SK-N-SH treated with all-trans-retinoic acid at 6 μM for 48 hours (cell line): ENCODE measurements at regions not wholly inside any gene's neighbourhood (a gene's known extent, or its start where the extent isn't known, plus 50 kb on each side); places are given as distances from the start of the nearest gene placed in this dataset.

Source experiments
- BACH2 ChIP-seq: fragments of 250-450 bp; sonication (Bioruptor Pico); IDR thresholded peaks from 2 replicates; pipeline ENCODE4 v1.9.0; 2021; ENCODE audit warnings: mild to moderate bottlenecking, borderline replicate concordance
- ESRRG ChIP-seq: fragments of 250-450 bp; sonication (Bioruptor Pico); IDR thresholded peaks from 2 replicates; pipeline ENCODE4 v1.6.1; 2021; ENCODE audit warnings: mild to moderate bottlenecking
- GLIS3 ChIP-seq: fragments of 250-450 bp; sonication (Bioruptor Pico); IDR thresholded peaks from 2 replicates; pipeline ENCODE4 v1.5.0; 2020; ENCODE audit warnings: mild to moderate bottlenecking, moderate library complexity
- PPARA ChIP-seq: fragments of 250-450 bp; sonication (Bioruptor Pico); IDR thresholded peaks from 2 replicates; pipeline ENCODE4 v1.5.0; 2020; ENCODE audit warnings: mild to moderate bottlenecking, borderline replicate concordance
- RARB ChIP-seq: fragments of 250-450 bp; sonication (Bioruptor Pico); IDR thresholded peaks from 2 replicates; pipeline ENCODE4 v1.8.0; 2021; ENCODE audit warnings: mild to moderate bottlenecking, moderate library complexity
- TCF4 ChIP-seq: fragments of 250-450 bp; sonication (Bioruptor Pico); IDR thresholded peaks from 2 replicates; pipeline ENCODE4 v1.8.0; 2021; ENCODE audit warnings: mild to moderate bottlenecking, moderate library complexity, borderline replicate concordance
- ZC3H10 ChIP-seq: fragments of 250-450 bp; sonication (Bioruptor Pico); IDR thresholded peaks from 2 replicates; pipeline ENCODE4 v1.5.1; 2021; ENCODE audit warnings: mild to moderate bottlenecking, moderate library complexity
- ZFP3 ChIP-seq: fragments of 250-450 bp; sonication (Bioruptor Pico); IDR thresholded peaks from 2 replicates; pipeline ENCODE4 v1.5.0; 2020; ENCODE audit warnings: mild to moderate bottlenecking, moderate library complexity
- ZFP30 ChIP-seq: fragments of 450-650 bp; formaldehyde crosslinking; IDR thresholded peaks from 2 replicates; pipeline ENCODE4 v1.5.0; 2022; ENCODE audit warnings: mild to moderate bottlenecking, moderate library complexity
- ZNF8 ChIP-seq: fragments of 450-650 bp; formaldehyde crosslinking; IDR thresholded peaks from 2 replicates; pipeline ENCODE4 v1.5.0; 2020; ENCODE audit warnings: mild to moderate bottlenecking, moderate library complexity
- TF ChIP-seq, protein P1 (sequence below): fragments of 250-450 bp; sonication (Bioruptor Pico); IDR thresholded peaks from 2 replicates; pipeline ENCODE4 v1.8.0; 2020; ENCODE audit warnings: mild to moderate bottlenecking, moderate library complexity, borderline replicate concordance
- TF ChIP-seq, protein P2 (sequence below): fragments of 250-450 bp; sonication (Bioruptor Pico); IDR thresholded peaks from 2 replicates; pipeline ENCODE4 v1.8.0; 2021; ENCODE audit warnings: low read depth, mild to moderate bottlenecking, moderate library complexity, borderline replicate concordance
- TF ChIP-seq, protein P3 (sequence below): fragments of 250-450 bp; sonication (Bioruptor Pico); IDR thresholded peaks from 2 replicates; pipeline ENCODE4 v1.5.1; 2021; ENCODE audit warnings: mild to moderate bottlenecking, moderate library complexity

DNA sequence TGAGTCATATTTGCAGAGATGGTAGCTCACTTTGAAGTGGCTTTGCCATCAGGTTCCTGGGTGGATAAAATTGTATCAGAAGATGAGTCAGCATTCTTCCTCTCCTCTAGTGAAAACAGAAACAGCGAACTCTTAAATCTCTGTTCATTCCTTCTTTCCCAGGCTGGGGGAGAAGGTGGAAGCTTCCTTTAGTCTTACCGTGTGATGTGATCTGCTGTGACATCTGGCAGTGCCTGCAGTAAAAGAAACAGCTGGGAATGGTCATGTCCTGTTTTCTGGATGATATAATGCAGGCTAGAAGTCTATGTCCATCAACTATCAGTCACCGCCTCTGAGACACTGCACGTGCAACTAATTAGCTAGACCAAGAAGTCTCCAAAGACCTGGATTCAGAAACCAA lies 171.6 kb downstream of the VAPA start:
- no peak for TF ChIP-seq ESRRG (CRISPR knock-in tag)
- TF ChIP-seq, protein P1, sequence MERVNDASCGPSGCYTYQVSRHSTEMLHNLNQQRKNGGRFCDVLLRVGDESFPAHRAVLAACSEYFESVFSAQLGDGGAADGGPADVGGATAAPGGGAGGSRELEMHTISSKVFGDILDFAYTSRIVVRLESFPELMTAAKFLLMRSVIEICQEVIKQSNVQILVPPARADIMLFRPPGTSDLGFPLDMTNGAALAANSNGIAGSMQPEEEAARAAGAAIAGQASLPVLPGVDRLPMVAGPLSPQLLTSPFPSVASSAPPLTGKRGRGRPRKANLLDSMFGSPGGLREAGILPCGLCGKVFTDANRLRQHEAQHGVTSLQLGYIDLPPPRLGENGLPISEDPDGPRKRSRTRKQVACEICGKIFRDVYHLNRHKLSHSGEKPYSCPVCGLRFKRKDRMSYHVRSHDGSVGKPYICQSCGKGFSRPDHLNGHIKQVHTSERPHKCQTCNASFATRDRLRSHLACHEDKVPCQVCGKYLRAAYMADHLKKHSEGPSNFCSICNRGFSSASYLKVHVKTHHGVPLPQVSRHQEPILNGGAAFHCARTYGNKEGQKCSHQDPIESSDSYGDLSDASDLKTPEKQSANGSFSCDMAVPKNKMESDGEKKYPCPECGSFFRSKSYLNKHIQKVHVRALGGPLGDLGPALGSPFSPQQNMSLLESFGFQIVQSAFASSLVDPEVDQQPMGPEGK = no peak
- TF ChIP-seq RARB = no peak
- TF ChIP-seq GLIS3 = no peak
- no peak for TF ChIP-seq ZFP30 (CRISPR knock-in tag)
- no peak for TF ChIP-seq PPARA (CRISPR knock-in tag)
- TF ChIP-seq TCF4 (CRISPR knock-in tag) = no peak
- no peak for TF ChIP-seq BACH2 (CRISPR knock-in tag)
- TF ChIP-seq, protein P2, sequence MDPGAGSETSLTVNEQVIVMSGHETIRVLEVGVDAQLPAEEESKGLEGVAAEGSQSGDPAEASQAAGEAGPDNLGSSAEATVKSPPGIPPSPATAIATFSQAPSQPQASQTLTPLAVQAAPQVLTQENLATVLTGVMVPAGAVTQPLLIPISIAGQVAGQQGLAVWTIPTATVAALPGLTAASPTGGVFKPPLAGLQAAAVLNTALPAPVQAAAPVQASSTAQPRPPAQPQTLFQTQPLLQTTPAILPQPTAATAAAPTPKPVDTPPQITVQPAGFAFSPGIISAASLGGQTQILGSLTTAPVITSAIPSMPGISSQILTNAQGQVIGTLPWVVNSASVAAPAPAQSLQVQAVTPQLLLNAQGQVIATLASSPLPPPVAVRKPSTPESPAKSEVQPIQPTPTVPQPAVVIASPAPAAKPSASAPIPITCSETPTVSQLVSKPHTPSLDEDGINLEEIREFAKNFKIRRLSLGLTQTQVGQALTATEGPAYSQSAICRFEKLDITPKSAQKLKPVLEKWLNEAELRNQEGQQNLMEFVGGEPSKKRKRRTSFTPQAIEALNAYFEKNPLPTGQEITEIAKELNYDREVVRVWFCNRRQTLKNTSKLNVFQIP (CRISPR knock-in tag) = no peak
- TF ChIP-seq ZC3H10 (CRISPR knock-in tag) = no peak
- no peak for TF ChIP-seq ZFP3 (CRISPR knock-in tag)
- no peak for TF ChIP-seq ZNF8 (CRISPR knock-in tag)
- TF ChIP-seq, protein P3, sequence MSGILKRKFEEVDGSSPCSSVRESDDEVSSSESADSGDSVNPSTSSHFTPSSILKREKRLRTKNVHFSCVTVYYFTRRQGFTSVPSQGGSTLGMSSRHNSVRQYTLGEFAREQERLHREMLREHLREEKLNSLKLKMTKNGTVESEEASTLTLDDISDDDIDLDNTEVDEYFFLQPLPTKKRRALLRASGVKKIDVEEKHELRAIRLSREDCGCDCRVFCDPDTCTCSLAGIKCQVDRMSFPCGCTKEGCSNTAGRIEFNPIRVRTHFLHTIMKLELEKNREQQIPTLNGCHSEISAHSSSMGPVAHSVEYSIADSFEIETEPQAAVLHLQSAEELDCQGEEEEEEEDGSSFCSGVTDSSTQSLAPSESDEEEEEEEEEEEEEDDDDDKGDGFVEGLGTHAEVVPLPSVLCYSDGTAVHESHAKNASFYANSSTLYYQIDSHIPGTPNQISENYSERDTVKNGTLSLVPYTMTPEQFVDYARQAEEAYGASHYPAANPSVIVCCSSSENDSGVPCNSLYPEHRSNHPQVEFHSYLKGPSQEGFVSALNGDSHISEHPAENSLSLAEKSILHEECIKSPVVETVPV (CRISPR knock-in tag) = no peak
